Suprapubic skin (tissue), 4 donors: ENCODE measurements at regions not wholly inside any gene's neighbourhood (a gene's known extent, or its start where the extent isn't known, plus 50 kb on each side); places are given as distances from the start of the nearest gene placed in this dataset.

Source experiments
- EP300 ChIP-seq: sonication (generic); formaldehyde crosslinking; IDR thresholded peaks from one replicate; pipeline ENCODE4 v1.6.1; 2017; ENCODE audit warnings: antibody characterized with exemption
- POLR2A ChIP-seq, 2 donors: fragments of 450-650 bp; IDR thresholded peaks; one replicate each; pipeline ENCODE4 v1.6.1; 2017; ENCODE audit warnings: antibody characterized with exemption in 2 of 2, mild to moderate bottlenecking in 2 of 2, moderate library complexity in 2 of 2
- POLR2AphosphoS5 ChIP-seq, 3 donors: sonication (generic); formaldehyde crosslinking; IDR thresholded peaks; one replicate each; pipeline ENCODE4 v1.6.1; 2017; ENCODE audit warnings: antibody characterized with exemption in 3 of 3
- TF ChIP-seq, protein P1 (sequence below), 2 donors: fragments of 200-600 bp in 1 of 2; fragments of 450-650 bp in 1 of 2; sonication (generic) in 1 of 2; IDR thresholded peaks; one replicate each; pipeline ENCODE4 v1.5.1; 2016 to 2019; ENCODE audit warnings: antibody characterized with exemption in 2 of 2, mild to moderate bottlenecking in 1 of 2, moderate library complexity in 1 of 2

DNA sequence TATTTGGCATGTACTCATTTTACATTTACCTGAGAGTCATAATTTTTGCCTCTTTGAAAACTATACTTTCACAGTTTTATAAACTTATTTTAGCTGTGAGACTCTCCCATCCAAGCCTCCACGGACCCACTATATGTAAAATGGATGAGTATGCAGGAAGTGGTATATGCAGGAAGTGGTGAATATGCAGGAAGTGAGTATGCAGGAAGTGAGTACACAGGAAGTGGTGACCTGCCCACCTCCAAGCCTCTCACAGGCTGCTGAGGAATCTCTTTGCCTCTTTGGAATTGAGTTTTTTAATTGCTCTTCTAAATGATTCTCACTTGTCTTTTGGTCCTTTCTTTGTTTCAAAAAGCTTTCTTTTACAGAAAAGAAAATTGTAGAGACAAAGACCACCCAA, 85.2 kb downstream of the KBTBD8 start:
- no peak for TF ChIP-seq POLR2A (IDR thresholded peaks at IDR 0.05)
- TF ChIP-seq EP300 = no peak
- TF ChIP-seq, protein P1, sequence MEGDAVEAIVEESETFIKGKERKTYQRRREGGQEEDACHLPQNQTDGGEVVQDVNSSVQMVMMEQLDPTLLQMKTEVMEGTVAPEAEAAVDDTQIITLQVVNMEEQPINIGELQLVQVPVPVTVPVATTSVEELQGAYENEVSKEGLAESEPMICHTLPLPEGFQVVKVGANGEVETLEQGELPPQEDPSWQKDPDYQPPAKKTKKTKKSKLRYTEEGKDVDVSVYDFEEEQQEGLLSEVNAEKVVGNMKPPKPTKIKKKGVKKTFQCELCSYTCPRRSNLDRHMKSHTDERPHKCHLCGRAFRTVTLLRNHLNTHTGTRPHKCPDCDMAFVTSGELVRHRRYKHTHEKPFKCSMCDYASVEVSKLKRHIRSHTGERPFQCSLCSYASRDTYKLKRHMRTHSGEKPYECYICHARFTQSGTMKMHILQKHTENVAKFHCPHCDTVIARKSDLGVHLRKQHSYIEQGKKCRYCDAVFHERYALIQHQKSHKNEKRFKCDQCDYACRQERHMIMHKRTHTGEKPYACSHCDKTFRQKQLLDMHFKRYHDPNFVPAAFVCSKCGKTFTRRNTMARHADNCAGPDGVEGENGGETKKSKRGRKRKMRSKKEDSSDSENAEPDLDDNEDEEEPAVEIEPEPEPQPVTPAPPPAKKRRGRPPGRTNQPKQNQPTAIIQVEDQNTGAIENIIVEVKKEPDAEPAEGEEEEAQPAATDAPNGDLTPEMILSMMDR (IDR thresholded peaks at IDR 0.05) = no peak
- TF ChIP-seq POLR2AphosphoS5 (IDR thresholded peaks at IDR 0.05) = no peak
